ENCODE measurements at regions not wholly inside any gene's neighbourhood (a gene's known extent, or its start where the extent isn't known, plus 50 kb on each side); places are given as distances from the start of the nearest gene placed in this dataset.
"Not testable (repeated sequence)": the region's sequence is repeated elsewhere in the genome, so short reads cannot be mapped to it uniquely, and the experiment has no call there.

- Histone ChIP-seq H3K4me3 (ENCODE audit: low read depth in 1 of 3, low read length in 3 of 3) (no peak overlapping the region), H3K4me1 (ENCODE audit: control insufficient read depth in 3 of 3, insufficient read depth in 2 of 3, low read depth in 1 of 3, low read length in 2 of 3) (no peaks in the 10 kb centered on the region), H3K9me3 (ENCODE audit: control insufficient read depth in 2 of 2, insufficient read depth in 1 of 2, low read depth in 1 of 2, low read length in 1 of 2) (peaks cover 0 to 9% of the 10 kb centered on the region in 2 donors), H3K27ac (ENCODE audit: low read depth in 1 of 3, low read length in 2 of 3) (no peak overlapping the region), H3K36me3 (ENCODE audit: control insufficient read depth in 3 of 3, insufficient read depth in 2 of 3, low read depth in 1 of 3, low read length in 3 of 3) (no peaks in the 10 kb centered on the region), H3K27me3 (ENCODE audit: control insufficient read depth in 3 of 3, insufficient read depth in 3 of 3, low read length in 3 of 3) (no peaks in the 10 kb centered on the region)
- 66 to 70% (median 69%) methylated on average over 3 of the region's 3 CpGs for WGBS, 3 donors
- no peak for FAIRE-seq
- DNase-seq, result no peak
Observed at GRCh38 chr5:57072218-57072892, 101.5 kb upstream of the GPBP1 start.

- H3K4me3 ChIP-seq (ENCODE audit: low read depth in 1 of 3, low read length in 3 of 3), result no peak overlapping the region
- FAIRE-seq (no peak), DNase-seq (peak; percentile 66 to 80)
- H3K27me3 ChIP-seq (ENCODE audit: control insufficient read depth in 3 of 3, insufficient read depth in 3 of 3, low read length in 3 of 3), result no peaks in the 10 kb centered on the region
- peak overlapping the region in 1 of 3 donors; percentile 41 for H3K27ac ChIP-seq (ENCODE audit: low read depth in 1 of 3, low read length in 2 of 3)
- peaks cover 0 to 3% (median 0%) of the 10 kb centered on the region in 3 donors for H3K4me1 ChIP-seq (ENCODE audit: control insufficient read depth in 3 of 3, insufficient read depth in 2 of 3, low read depth in 1 of 3, low read length in 2 of 3)
- 56 to 82% (median 69%) methylated on average over 7 of the region's 7 CpGs for WGBS, 3 donors
- no peaks in the 10 kb centered on the region for H3K36me3 ChIP-seq (ENCODE audit: control insufficient read depth in 3 of 3, insufficient read depth in 2 of 3, low read depth in 1 of 3, low read length in 3 of 3)
- no peaks in the 10 kb centered on the region for H3K9me3 ChIP-seq (ENCODE audit: control insufficient read depth in 2 of 2, insufficient read depth in 1 of 2, low read depth in 1 of 2, low read length in 1 of 2)
Observed at GRCh38 chr5:57082441-57083067, 91.3 kb upstream of the GPBP1 start.

- H3K9me3 ChIP-seq (ENCODE audit: control insufficient read depth in 2 of 2, insufficient read depth in 1 of 2, low read depth in 1 of 2, low read length in 1 of 2), result no peaks in the 10 kb centered on the region
- H3K27ac ChIP-seq (ENCODE audit: low read depth in 1 of 3, low read length in 2 of 3), result no peak overlapping the region
- FAIRE-seq (no peak), DNase-seq (no peak)
- no peaks in the 10 kb centered on the region for H3K36me3 ChIP-seq (ENCODE audit: control insufficient read depth in 3 of 3, insufficient read depth in 2 of 3, low read depth in 1 of 3, low read length in 3 of 3)
- 88 to 91% (median 89%) methylated on average over 3 of the region's 3 CpGs for WGBS, 3 donors
- H3K27me3 ChIP-seq (ENCODE audit: control insufficient read depth in 3 of 3, insufficient read depth in 3 of 3, low read length in 3 of 3), result no peaks in the 10 kb centered on the region
- H3K4me3 ChIP-seq (ENCODE audit: low read depth in 1 of 3, low read length in 3 of 3), result no peak overlapping the region
- H3K4me1 ChIP-seq (ENCODE audit: control insufficient read depth in 3 of 3, insufficient read depth in 2 of 3, low read depth in 1 of 3, low read length in 2 of 3), result peaks cover 0 to 3% (median 0%) of the 10 kb centered on the region in 3 donors
Observed at GRCh38 chr5:57085306-57086081, 88.4 kb upstream of the GPBP1 start.

DNA sequence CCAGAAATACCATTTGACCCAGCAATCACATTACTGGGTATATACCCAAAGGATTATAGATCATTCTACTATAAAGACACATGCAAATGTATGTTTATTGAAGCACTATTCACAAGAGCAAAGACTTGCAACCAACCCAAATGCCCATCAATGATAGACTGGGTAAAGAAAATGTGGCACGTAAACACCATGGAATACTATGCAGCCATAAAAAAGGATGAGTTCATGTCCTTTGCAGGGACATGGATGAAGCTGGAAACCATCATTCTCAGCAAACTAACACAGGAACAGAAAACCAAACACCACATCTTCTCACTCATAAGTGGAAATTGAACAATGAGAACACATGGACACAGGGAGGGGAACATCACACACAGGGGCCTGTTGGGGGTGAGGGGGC lies 85.9 kb upstream of the GPBP1 start:
- FAIRE-seq, result not testable (repeated sequence)

GRCh38 chr5:57094753-57095683 lies 78.8 kb upstream of the GPBP1 start:
- no peaks in the 10 kb centered on the region for H3K36me3 ChIP-seq (ENCODE audit: control insufficient read depth in 3 of 3, insufficient read depth in 2 of 3, low read depth in 1 of 3, low read length in 3 of 3)
- DNase-seq (peak; percentile 68 to 86), FAIRE-seq (no peak)
- H3K4me3 ChIP-seq (ENCODE audit: low read depth in 1 of 3, low read length in 3 of 3), result no peak overlapping the region
- peak overlapping the region in 2 of 3 donors; percentile 43 to 65 for H3K27ac ChIP-seq (ENCODE audit: low read depth in 1 of 3, low read length in 2 of 3)
- no peaks in the 10 kb centered on the region for H3K27me3 ChIP-seq (ENCODE audit: control insufficient read depth in 3 of 3, insufficient read depth in 3 of 3, low read length in 3 of 3)
- H3K9me3 ChIP-seq (ENCODE audit: control insufficient read depth in 2 of 2, insufficient read depth in 1 of 2, low read depth in 1 of 2, low read length in 1 of 2), result peaks cover 0 to 4% of the 10 kb centered on the region in 2 donors
- 47 to 74% (median 60%) methylated on average over 10 of the region's 10 CpGs for whole genome bisulfite sequencing, 3 donors
- H3K4me1 ChIP-seq (ENCODE audit: control insufficient read depth in 3 of 3, insufficient read depth in 2 of 3, low read depth in 1 of 3, low read length in 2 of 3), result peaks cover 0 to 11% (median 0%) of the 10 kb centered on the region in 3 donors

More for the DNA sequence above, 85.9 kb upstream of the GPBP1 start:
- not testable (repeated sequence) for H3K36me3 ChIP-seq (ENCODE audit: control insufficient read depth in 3 of 3, insufficient read depth in 2 of 3, low read depth in 1 of 3, low read length in 3 of 3); H3K4me1 ChIP-seq (ENCODE audit: control insufficient read depth in 3 of 3, insufficient read depth in 2 of 3, low read depth in 1 of 3, low read length in 2 of 3); H3K27me3 ChIP-seq (ENCODE audit: control insufficient read depth in 3 of 3, insufficient read depth in 3 of 3, low read length in 3 of 3); H3K27ac ChIP-seq (ENCODE audit: low read depth in 1 of 3, low read length in 2 of 3); DNase-seq; H3K4me3 ChIP-seq (ENCODE audit: low read depth in 1 of 3, low read length in 3 of 3); H3K9me3 ChIP-seq (ENCODE audit: control insufficient read depth in 2 of 2, insufficient read depth in 1 of 2, low read depth in 1 of 2, low read length in 1 of 2)
- WGBS, 3 donors, result 96 to 100% (median 100%) methylated on average over 1 of the region's 1 CpG

- DNase-seq (no peak), FAIRE-seq (no peak)
- Histone ChIP-seq H3K36me3 (ENCODE audit: control insufficient read depth in 3 of 3, insufficient read depth in 2 of 3, low read depth in 1 of 3, low read length in 3 of 3) (no peaks in the 10 kb centered on the region), H3K4me1 (ENCODE audit: control insufficient read depth in 3 of 3, insufficient read depth in 2 of 3, low read depth in 1 of 3, low read length in 2 of 3) (peaks cover 0 to 14% (median 0%) of the 10 kb centered on the region in 3 donors), H3K27me3 (ENCODE audit: control insufficient read depth in 3 of 3, insufficient read depth in 3 of 3, low read length in 3 of 3) (no peaks in the 10 kb centered on the region), H3K9me3 (ENCODE audit: control insufficient read depth in 2 of 2, insufficient read depth in 1 of 2, low read depth in 1 of 2, low read length in 1 of 2) (peaks cover 0 to 4% of the 10 kb centered on the region in 2 donors), H3K27ac (ENCODE audit: low read depth in 1 of 3, low read length in 2 of 3) (no peak overlapping the region), H3K4me3 (ENCODE audit: low read depth in 1 of 3, low read length in 3 of 3) (no peak overlapping the region)
- WGBS, 3 donors, result 84 to 93% (median 92%) methylated on average over 8 of the region's 8 CpGs
Observed at GRCh38 chr5:57097526-57097925, 76.3 kb upstream of the GPBP1 start.

DNA sequence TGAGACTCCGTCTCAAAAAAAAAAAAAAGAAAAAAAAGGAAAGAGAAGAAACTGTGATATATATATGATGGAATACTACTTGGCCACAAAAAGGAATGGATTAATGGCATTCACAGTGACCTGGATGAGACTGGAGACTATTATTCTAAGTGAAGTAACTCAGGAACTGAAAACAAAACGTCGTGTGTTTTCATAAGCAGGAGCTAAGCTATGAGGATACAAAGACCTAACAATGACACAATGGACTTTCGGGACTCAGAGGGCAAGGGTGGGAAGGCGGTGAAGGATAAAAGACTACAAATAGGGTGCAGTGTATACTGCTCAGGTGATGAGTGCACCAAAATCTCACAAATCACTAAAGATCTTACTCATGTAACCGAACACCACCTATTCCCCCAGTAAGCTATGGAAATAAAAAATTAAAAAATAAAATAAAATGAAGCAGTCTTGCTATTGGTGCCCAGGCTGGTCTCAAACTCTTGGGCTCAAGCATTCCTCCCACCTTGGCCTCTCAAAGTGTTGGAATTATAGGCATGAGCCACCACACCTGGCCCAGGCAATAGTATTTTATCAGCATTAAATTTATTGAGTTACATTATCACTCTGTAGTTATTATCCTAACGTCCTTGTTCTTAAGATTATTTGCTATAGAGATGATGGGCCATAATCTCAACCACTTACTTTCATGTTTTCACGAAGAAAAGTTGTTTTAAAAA lies 71.5 kb upstream of the GPBP1 start:
- Histone ChIP-seq H3K27ac (ENCODE audit: low read depth in 1 of 3, low read length in 2 of 3) (peak overlapping the region in 1 of 3 donors; percentile 46), H3K4me1 (ENCODE audit: control insufficient read depth in 3 of 3, insufficient read depth in 2 of 3, low read depth in 1 of 3, low read length in 2 of 3) (peaks cover 1 to 23% (median 4%) of the 10 kb centered on the region in 3 donors), H3K9me3 (ENCODE audit: control insufficient read depth in 2 of 2, insufficient read depth in 1 of 2, low read depth in 1 of 2, low read length in 1 of 2) (peaks cover 0 to 4% of the 10 kb centered on the region in 2 donors), H3K27me3 (ENCODE audit: control insufficient read depth in 3 of 3, insufficient read depth in 3 of 3, low read length in 3 of 3) (no peaks in the 10 kb centered on the region), H3K36me3 (ENCODE audit: control insufficient read depth in 3 of 3, insufficient read depth in 2 of 3, low read depth in 1 of 3, low read length in 3 of 3) (no peaks in the 10 kb centered on the region), H3K4me3 (ENCODE audit: low read depth in 1 of 3, low read length in 3 of 3) (no peak overlapping the region)
- no peak for FAIRE-seq
- WGBS, 3 donors, result 45 to 67% (median 53%) methylated on average over 8 of the region's 8 CpGs
- DNase-seq, result peak; percentile 50 to 62
